ENCODE measurements at regions not wholly inside any gene's neighbourhood (a gene's known extent, or its start where the extent isn't known, plus 50 kb on each side); places are given as distances from the start of the nearest gene placed in this dataset.

GRCh38 chr13:44125943-44126469 is 246.3 kb downstream of the LACC1 start (continued):
- TF ChIP-seq BCL11A (IDR thresholded peaks at IDR 0.05; ENCODE audit: low read depth in 2 of 2, low read length in 2 of 2) (no peak), SIX5 (IDR thresholded peaks at IDR 0.05; ENCODE audit: low read depth, low read length) (no peak)
